ENCODE measurements at regions not wholly inside any gene's neighbourhood (a gene's known extent, or its start where the extent isn't known, plus 50 kb on each side); places are given as distances from the start of the nearest gene placed in this dataset.

GRCh38 chr1:87999852-88000251, 671.2 kb downstream of the LMO4 start:
- no peak for DNase-seq (ENCODE audit: low read depth)

GRCh38 chr1:88001460-88001859, 672.8 kb downstream of the LMO4 start:
- no peak for DNase-seq (ENCODE audit: low read depth)

GRCh38 chr1:88003255-88003654, 674.6 kb downstream of the LMO4 start:
- no peak for DNase-seq (ENCODE audit: low read depth)

- no peak for DNase-seq (ENCODE audit: low read depth)
Observed at GRCh38 chr1:88009916-88010315, 674.2 kb upstream of the PKN2 start.

GRCh38 chr1:88013485-88013884, 670.6 kb upstream of the PKN2 start:
- DNase-seq (ENCODE audit: low read depth) = no peak

GRCh38 chr1:88014131-88014530, 669.9 kb upstream of the PKN2 start:
- no peak for DNase-seq (ENCODE audit: low read depth)

- DNase-seq (ENCODE audit: low read depth) = no peak
Observed at GRCh38 chr1:88016947-88017346, 667.1 kb upstream of the PKN2 start.

- no peak for DNase-seq (ENCODE audit: low read depth)
Observed at GRCh38 chr1:88021529-88021928, 662.5 kb upstream of the PKN2 start.

- DNase-seq (ENCODE audit: low read depth) = no peak
Observed at GRCh38 chr1:88022516-88022915, 661.6 kb upstream of the PKN2 start.

- DNase-seq (ENCODE audit: low read depth) = no peak
Observed at GRCh38 chr1:88029142-88029541, 654.9 kb upstream of the PKN2 start.

- no peak for DNase-seq (ENCODE audit: low read depth)
Observed at GRCh38 chr1:88029899-88030298, 654.2 kb upstream of the PKN2 start.

- DNase-seq (ENCODE audit: low read depth) = no peak
Observed at GRCh38 chr1:88035578-88035977, 648.5 kb upstream of the PKN2 start.

GRCh38 chr1:88036345-88037014, 647.6 kb upstream of the PKN2 start:
- no peak for DNase-seq (ENCODE audit: low read depth)

GRCh38 chr1:88039240-88039639, 644.8 kb upstream of the PKN2 start:
- DNase-seq (ENCODE audit: low read depth) = no peak

GRCh38 chr1:88043834-88044233, 640.2 kb upstream of the PKN2 start:
- no peak for DNase-seq (ENCODE audit: low read depth)

GRCh38 chr1:88052167-88052566, 631.9 kb upstream of the PKN2 start:
- no peak for DNase-seq (ENCODE audit: low read depth)

GRCh38 chr1:88053065-88053464, 631.0 kb upstream of the PKN2 start:
- no peak for DNase-seq (ENCODE audit: low read depth)

GRCh38 chr1:88056881-88057280, 627.2 kb upstream of the PKN2 start:
- DNase-seq (ENCODE audit: low read depth) = no peak

GRCh38 chr1:88058205-88058604, 625.9 kb upstream of the PKN2 start:
- DNase-seq (ENCODE audit: low read depth) = no peak

- no peak for DNase-seq (ENCODE audit: low read depth)
Observed at GRCh38 chr1:88060112-88060673, 623.9 kb upstream of the PKN2 start.

- DNase-seq (ENCODE audit: low read depth) = no peak
Observed at GRCh38 chr1:88060750-88061491, 623.2 kb upstream of the PKN2 start.

- DNase-seq (ENCODE audit: low read depth) = no peak
Observed at GRCh38 chr1:88061492-88062177, 622.4 kb upstream of the PKN2 start.

- DNase-seq (ENCODE audit: low read depth) = no peak
Observed at GRCh38 chr1:88062650-88063153, 621.4 kb upstream of the PKN2 start.
